Activated CD8-positive, alpha-beta memory T cell treated with anti-CD3 and anti-CD28 coated beads for 36 hours (primary cell): ENCODE measurements at regions not wholly inside any gene's neighbourhood (a gene's known extent, or its start where the extent isn't known, plus 50 kb on each side); places are given as distances from the start of the nearest gene placed in this dataset.

Source experiments
- CTCF ChIA-PET: fragments of 350-600 bp; sonication (Branson Sonifier 250); formaldehyde crosslinking; loops from one replicate; lab custom pipeline; 2021; ENCODE audit warnings: antibody characterized with exemption; lab: Charles Lee
- POLR2A ChIA-PET: fragments of 350-600 bp; sonication (Branson Sonifier 250); formaldehyde crosslinking; loops from one replicate; lab custom pipeline; 2021; ENCODE audit warnings: antibody characterized with exemption; lab: Charles Lee

- POLR2A ChIA-PET: no interaction called here
- CTCF ChIA-PET: no interaction called here
These were observed 123.4 kb downstream of the ETS2 start for GRCh38 chr21:38929142-38929541.

- POLR2A ChIA-PET: no interaction called here
These were observed 122.0 kb downstream of the ETS2 start for GRCh38 chr21:38927776-38928175.

GRCh38 chr21:38925923-38926322 is 120.2 kb downstream of the ETS2 start:
- ChIA-PET POLR2A (no interaction called here), CTCF (interaction anchor here (0.6 to 1.5 kb wide), 2 partner anchors 10 to 277 kb away, joined by 3 read pairs; no protein-coding TSS in a partner anchor)

More at GRCh38 chr21:38927776-38928175, 122.0 kb downstream of the ETS2 start:
- CTCF ChIA-PET: no interaction called here

- ChIA-PET CTCF (interaction anchor here (0.6 to 1.5 kb wide), 2 partner anchors 11 to 278 kb away, joined by 3 read pairs; no protein-coding TSS in a partner anchor), POLR2A (no interaction called here)
These were observed 119.7 kb downstream of the ETS2 start for GRCh38 chr21:38925478-38925877.

GRCh38 chr21:38924954-38925353 is 119.2 kb downstream of the ETS2 start:
- CTCF ChIA-PET: interaction anchor here (1.5 kb wide), 1 partner anchor 11 kb away, joined by 3 read pairs; no protein-coding TSS in a partner anchor
- POLR2A ChIA-PET: no interaction called here

- ChIA-PET POLR2A (no interaction called here), CTCF (no interaction called here)
These were observed 117.7 kb downstream of the ETS2 start for GRCh38 chr21:38923429-38923828.

GRCh38 chr21:38922474-38923235 is 116.9 kb downstream of the ETS2 start:
- POLR2A ChIA-PET: no interaction called here
- CTCF ChIA-PET: no interaction called here

GRCh38 chr21:38921511-38922251 is 116.0 kb downstream of the ETS2 start:
- ChIA-PET POLR2A (no interaction called here), CTCF (no interaction called here)

- ChIA-PET CTCF (no interaction called here), POLR2A (no interaction called here)
These were observed 115.1 kb downstream of the ETS2 start for GRCh38 chr21:38920631-38921398.

- CTCF ChIA-PET: no interaction called here
These were observed 113.0 kb downstream of the ETS2 start for GRCh38 chr21:38918607-38919346.

GRCh38 chr21:38917043-38917774 is 111.5 kb downstream of the ETS2 start:
- ChIA-PET CTCF (no interaction called here), POLR2A (no interaction called here)

More at GRCh38 chr21:38918607-38919346, 113.0 kb downstream of the ETS2 start:
- POLR2A ChIA-PET: no interaction called here

GRCh38 chr21:38916214-38916964 is 110.7 kb downstream of the ETS2 start:
- POLR2A ChIA-PET: no interaction called here
- CTCF ChIA-PET: no interaction called here

- POLR2A ChIA-PET: no interaction called here
- CTCF ChIA-PET: interaction anchor here (1.1 kb wide), 1 partner anchor 180 kb away, joined by 3 read pairs; no protein-coding TSS in a partner anchor
These were observed 109.8 kb downstream of the ETS2 start for GRCh38 chr21:38915546-38915945.

- ChIA-PET POLR2A (interaction anchor here (0.6 kb wide), 1 partner anchor 110 kb away, joined by 3 read pairs; no protein-coding TSS in a partner anchor), CTCF (interaction anchor here (1.1 kb wide), 1 partner anchor 180 kb away, joined by 3 read pairs; no protein-coding TSS in a partner anchor)
These were observed 109.0 kb downstream of the ETS2 start for GRCh38 chr21:38914528-38915293.

GRCh38 chr21:38913893-38914527 is 108.3 kb downstream of the ETS2 start:
- CTCF ChIA-PET: no interaction called here

GRCh38 chr21:38913120-38913892 is 107.6 kb downstream of the ETS2 start:
- ChIA-PET POLR2A (no interaction called here), CTCF (no interaction called here)

More at GRCh38 chr21:38913893-38914527, 108.3 kb downstream of the ETS2 start:
- POLR2A ChIA-PET: no interaction called here
